ENCODE measurements at regions not wholly inside any gene's neighbourhood (a gene's known extent, or its start where the extent isn't known, plus 50 kb on each side); places are given as distances from the start of the nearest gene placed in this dataset.

DNA sequence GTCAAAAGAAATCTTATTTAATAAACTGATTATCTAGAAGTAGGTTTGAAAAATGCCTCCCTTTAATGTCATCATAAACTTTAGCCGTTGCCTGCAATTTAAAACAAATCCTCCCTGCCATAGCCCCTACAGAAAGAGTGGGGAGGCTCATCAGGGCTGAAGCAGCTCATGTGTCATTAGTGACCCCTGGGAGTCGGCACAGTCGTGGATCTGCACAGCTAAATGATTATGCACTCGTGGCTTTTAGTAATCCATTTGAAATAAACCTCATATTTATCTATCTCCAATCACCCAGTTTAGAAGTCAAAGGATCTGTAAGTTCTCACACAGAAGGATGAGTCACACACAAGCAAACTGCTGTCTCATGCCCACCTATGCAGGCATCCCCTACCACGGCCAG is 277.3 kb downstream of the SS18 start:
- H3K9me3 Mint-ChIP-seq (ENCODE audit: insufficient read depth) = no peaks in the 10 kb centered on the region
- H2AFZ ChIP-seq (ENCODE audit: insufficient read depth, low read depth, low read length, poor library complexity, severe bottlenecking) = no peak overlapping the region
- H3K9ac ChIP-seq (ENCODE audit: low read length) = no peak overlapping the region
- no peaks in the 10 kb centered on the region for H3K4me1 ChIP-seq (ENCODE audit: control insufficient read depth in 2 of 2, insufficient read depth in 2 of 2, low read length in 2 of 2)
- H3K4me2 ChIP-seq (replicated peaks; ENCODE audit: low read depth, low read length, poor library complexity, severe bottlenecking) = no peak overlapping the region
- no CpG with 5 or more reads among the region's 5 CpGs for WGBS (ENCODE audit: insufficient coverage)
- ATAC-seq (ENCODE audit: low read depth) (no peak), DNase-seq (no peak)
- ChIA-PET CTCF (no interaction called here), POLR2A (no interaction called here)
- H3K4me3 ChIP-seq (ENCODE audit: control extremely low read depth in 1 of 5, extremely low read depth in 1 of 5, insufficient read depth in 1 of 5, low read depth in 2 of 5, low read length in 4 of 5) = no peak overlapping the region
- no peaks in the 10 kb centered on the region for H3K27me3 Mint-ChIP-seq
- peaks cover 3% of the 10 kb centered on the region for H3K4me1 Mint-ChIP-seq
- no peaks in the 10 kb centered on the region for H3K9me3 ChIP-seq (ENCODE audit: control extremely low read depth in 1 of 3, control insufficient read depth in 2 of 3, insufficient read depth in 1 of 3, low read length in 2 of 3)
- H3K36me3 ChIP-seq (replicated peaks in 1 of 2; ENCODE audit: control extremely low read depth in 1 of 2, control insufficient read depth in 1 of 2, extremely low read depth in 1 of 2, insufficient read depth in 2 of 2, low read length in 1 of 2) = no peaks in the 10 kb centered on the region
- H3K4me3 Mint-ChIP-seq = no peak overlapping the region
- H3K27ac Mint-ChIP-seq = no peak overlapping the region
- intact Hi-C loops (cut with micrococcal nuclease) = no loop called here
- no peaks in the 10 kb centered on the region for H4K20me1 ChIP-seq (ENCODE audit: control insufficient read depth, insufficient read depth, low read length, poor library complexity, severe bottlenecking)
- no peaks in the 10 kb centered on the region for H3K27me3 ChIP-seq (replicated peaks in 1 of 4; ENCODE audit: control extremely low read depth in 1 of 4, control insufficient read depth in 3 of 4, insufficient read depth in 4 of 4, low read length in 3 of 4)
- no peak overlapping the region for H3K27ac ChIP-seq (ENCODE audit: low read length in 2 of 2)
- TF ChIP-seq, protein P1, sequence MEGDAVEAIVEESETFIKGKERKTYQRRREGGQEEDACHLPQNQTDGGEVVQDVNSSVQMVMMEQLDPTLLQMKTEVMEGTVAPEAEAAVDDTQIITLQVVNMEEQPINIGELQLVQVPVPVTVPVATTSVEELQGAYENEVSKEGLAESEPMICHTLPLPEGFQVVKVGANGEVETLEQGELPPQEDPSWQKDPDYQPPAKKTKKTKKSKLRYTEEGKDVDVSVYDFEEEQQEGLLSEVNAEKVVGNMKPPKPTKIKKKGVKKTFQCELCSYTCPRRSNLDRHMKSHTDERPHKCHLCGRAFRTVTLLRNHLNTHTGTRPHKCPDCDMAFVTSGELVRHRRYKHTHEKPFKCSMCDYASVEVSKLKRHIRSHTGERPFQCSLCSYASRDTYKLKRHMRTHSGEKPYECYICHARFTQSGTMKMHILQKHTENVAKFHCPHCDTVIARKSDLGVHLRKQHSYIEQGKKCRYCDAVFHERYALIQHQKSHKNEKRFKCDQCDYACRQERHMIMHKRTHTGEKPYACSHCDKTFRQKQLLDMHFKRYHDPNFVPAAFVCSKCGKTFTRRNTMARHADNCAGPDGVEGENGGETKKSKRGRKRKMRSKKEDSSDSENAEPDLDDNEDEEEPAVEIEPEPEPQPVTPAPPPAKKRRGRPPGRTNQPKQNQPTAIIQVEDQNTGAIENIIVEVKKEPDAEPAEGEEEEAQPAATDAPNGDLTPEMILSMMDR (IDR thresholded peaks at IDR 0.05) = no peak
- TF ChIP-seq EZH2 (IDR thresholded peaks at IDR 0.05; ENCODE audit: borderline replicate concordance, insufficient read depth, low read depth, low read length, poor library complexity, severe bottlenecking) = no peak
- no peaks in the 10 kb centered on the region for H3K79me2 ChIP-seq (ENCODE audit: control insufficient read depth, insufficient read depth, low read length)

GRCh38 chr18:25810736-25811135 is 279.7 kb downstream of the SS18 start:
- no peak for TF ChIP-seq EZH2 (IDR thresholded peaks at IDR 0.05; ENCODE audit: borderline replicate concordance, insufficient read depth, low read depth, low read length, poor library complexity, severe bottlenecking)
- TF ChIP-seq, protein P1 (IDR thresholded peaks at IDR 0.05) = no peak
- 80% methylated on average over 3 of the region's 3 CpGs for WGBS (ENCODE audit: insufficient coverage)

More at GRCh38 chr18:25810736-25811135, 279.7 kb downstream of the SS18 start:
- CTCF ChIA-PET = no interaction called here
- Histone ChIP-seq H3K27me3 (replicated peaks in 1 of 4; ENCODE audit: control extremely low read depth in 1 of 4, control insufficient read depth in 3 of 4, insufficient read depth in 4 of 4, low read length in 3 of 4) (no peaks in the 10 kb centered on the region), H3K36me3 (replicated peaks in 1 of 2; ENCODE audit: control extremely low read depth in 1 of 2, control insufficient read depth in 1 of 2, extremely low read depth in 1 of 2, insufficient read depth in 2 of 2, low read length in 1 of 2) (no peaks in the 10 kb centered on the region), H3K9ac (ENCODE audit: low read length) (no peak overlapping the region), H3K4me2 (replicated peaks; ENCODE audit: low read depth, low read length, poor library complexity, severe bottlenecking) (no peak overlapping the region), H3K4me1 (ENCODE audit: control insufficient read depth in 2 of 2, insufficient read depth in 2 of 2, low read length in 2 of 2) (no peaks in the 10 kb centered on the region), H2AFZ (ENCODE audit: insufficient read depth, low read depth, low read length, poor library complexity, severe bottlenecking) (no peak overlapping the region), H3K79me2 (ENCODE audit: control insufficient read depth, insufficient read depth, low read length) (no peaks in the 10 kb centered on the region), H3K4me3 (ENCODE audit: control extremely low read depth in 1 of 5, extremely low read depth in 1 of 5, insufficient read depth in 1 of 5, low read depth in 2 of 5, low read length in 4 of 5) (no peak overlapping the region), H3K27ac (ENCODE audit: low read length in 2 of 2) (no peak overlapping the region), H4K20me1 (ENCODE audit: control insufficient read depth, insufficient read depth, low read length, poor library complexity, severe bottlenecking) (no peaks in the 10 kb centered on the region), H3K9me3 (ENCODE audit: control extremely low read depth in 1 of 3, control insufficient read depth in 2 of 3, insufficient read depth in 1 of 3, low read length in 2 of 3) (no peaks in the 10 kb centered on the region)
- no peak for DNase-seq
- POLR2A ChIA-PET = no interaction called here
- H3K27me3 Mint-ChIP-seq = no peaks in the 10 kb centered on the region
- no peak for ATAC-seq (ENCODE audit: low read depth)
- H3K27ac Mint-ChIP-seq = no peak overlapping the region
- H3K4me3 Mint-ChIP-seq = no peak overlapping the region
- peaks cover 3% of the 10 kb centered on the region for H3K4me1 Mint-ChIP-seq
- no peaks in the 10 kb centered on the region for H3K9me3 Mint-ChIP-seq (ENCODE audit: insufficient read depth)
- intact Hi-C loops (cut with micrococcal nuclease) = no loop called here

Data from B cell (primary cell).